Osteocyte (in vitro differentiated cells): ENCODE measurements at regions not wholly inside any gene's neighbourhood (a gene's known extent, or its start where the extent isn't known, plus 50 kb on each side); places are given as distances from the start of the nearest gene placed in this dataset.

Source experiments
- DNase-seq: peaks from one replicate; pipeline ENCODE4 v3.0.0; 2021; ENCODE audit warnings: mixed read lengths; ENCODE audit not compliant: unreplicated experiment; ENCODE audit errors: extremely low spot score
- H3K27ac Mint-ChIP-seq: one replicate; pipeline ENCODE4 v1.8.0; 2021; ENCODE audit warnings: mild to moderate bottlenecking, mixed read lengths; ENCODE audit not compliant: unreplicated experiment
- H3K27me3 Mint-ChIP-seq: one replicate; pipeline ENCODE4 v1.8.0; 2021; ENCODE audit warnings: mixed read lengths; ENCODE audit not compliant: unreplicated experiment
- H3K36me3 Mint-ChIP-seq: one replicate; pipeline ENCODE4 v1.8.0; 2021; ENCODE audit warnings: mixed read lengths; ENCODE audit not compliant: unreplicated experiment
- H3K4me1 Mint-ChIP-seq: one replicate; pipeline ENCODE4 v1.8.0; 2021; ENCODE audit warnings: mixed read lengths; ENCODE audit not compliant: unreplicated experiment
- H3K4me3 Mint-ChIP-seq: one replicate; pipeline ENCODE4 v1.8.0; 2021; ENCODE audit warnings: mild to moderate bottlenecking, moderate library complexity, mixed read lengths; ENCODE audit not compliant: unreplicated experiment
- H3K9me3 Mint-ChIP-seq: one replicate; pipeline ENCODE4 v1.8.0; 2021; ENCODE audit warnings: mixed read lengths; ENCODE audit not compliant: unreplicated experiment
- TF ChIP-seq, protein P1 (sequence below): fragments of 200-600 bp; sonication (generic); IDR thresholded peaks from 2 replicates; pipeline ENCODE4 v1.5.0; 2021; ENCODE audit warnings: antibody characterized with exemption, mild to moderate bottlenecking, moderate library complexity

DNA sequence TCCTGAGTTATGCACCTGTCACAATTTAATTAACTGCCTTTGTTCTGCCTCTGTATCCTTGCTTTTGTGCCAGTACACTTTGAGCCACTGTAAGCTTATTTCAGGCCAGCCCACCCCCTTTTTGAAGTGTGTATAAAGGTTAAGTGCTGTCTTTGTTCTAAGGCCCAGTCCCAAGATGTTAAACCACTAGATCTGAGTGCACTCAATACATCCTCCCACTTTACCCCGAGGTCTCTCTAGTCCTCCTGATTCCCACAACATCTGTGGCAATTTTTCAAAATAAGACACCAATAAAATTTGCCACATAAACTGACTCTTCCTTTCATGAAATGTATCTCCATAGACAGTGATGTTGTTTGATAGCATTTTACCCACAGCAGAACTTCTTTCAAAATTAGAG, 124.1 kb upstream of the SPIN4 start:
- Mint-ChIP-seq H3K27me3 (no peaks in the 10 kb centered on the region), H3K9me3 (peaks cover 52% of the 10 kb centered on the region), H3K36me3 (peaks cover 36% of the 10 kb centered on the region), H3K4me3 (no peak overlapping the region), H3K27ac (no peak overlapping the region), H3K4me1 (no peaks in the 10 kb centered on the region)
- TF ChIP-seq, protein P1, sequence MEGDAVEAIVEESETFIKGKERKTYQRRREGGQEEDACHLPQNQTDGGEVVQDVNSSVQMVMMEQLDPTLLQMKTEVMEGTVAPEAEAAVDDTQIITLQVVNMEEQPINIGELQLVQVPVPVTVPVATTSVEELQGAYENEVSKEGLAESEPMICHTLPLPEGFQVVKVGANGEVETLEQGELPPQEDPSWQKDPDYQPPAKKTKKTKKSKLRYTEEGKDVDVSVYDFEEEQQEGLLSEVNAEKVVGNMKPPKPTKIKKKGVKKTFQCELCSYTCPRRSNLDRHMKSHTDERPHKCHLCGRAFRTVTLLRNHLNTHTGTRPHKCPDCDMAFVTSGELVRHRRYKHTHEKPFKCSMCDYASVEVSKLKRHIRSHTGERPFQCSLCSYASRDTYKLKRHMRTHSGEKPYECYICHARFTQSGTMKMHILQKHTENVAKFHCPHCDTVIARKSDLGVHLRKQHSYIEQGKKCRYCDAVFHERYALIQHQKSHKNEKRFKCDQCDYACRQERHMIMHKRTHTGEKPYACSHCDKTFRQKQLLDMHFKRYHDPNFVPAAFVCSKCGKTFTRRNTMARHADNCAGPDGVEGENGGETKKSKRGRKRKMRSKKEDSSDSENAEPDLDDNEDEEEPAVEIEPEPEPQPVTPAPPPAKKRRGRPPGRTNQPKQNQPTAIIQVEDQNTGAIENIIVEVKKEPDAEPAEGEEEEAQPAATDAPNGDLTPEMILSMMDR = no peak
- DNase-seq = no peak

DNA sequence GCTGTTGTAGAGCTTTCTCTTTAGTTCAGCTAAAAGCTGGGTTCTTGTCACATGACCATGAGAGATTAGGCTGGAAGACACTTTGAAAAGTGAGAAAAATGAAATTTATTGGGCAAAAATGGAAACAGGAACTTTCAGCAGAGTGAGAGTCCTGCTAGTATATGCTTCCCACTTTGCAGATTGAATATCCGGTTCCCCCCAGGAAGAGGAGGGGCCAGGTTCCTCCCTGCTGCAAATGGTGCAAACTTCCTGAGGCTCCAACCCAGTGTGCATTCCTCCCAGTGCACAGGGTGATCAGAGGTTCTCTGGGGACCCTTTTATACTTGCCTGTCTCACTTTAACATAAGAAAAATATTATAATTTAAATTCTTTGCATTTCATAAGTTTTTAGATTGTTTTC, 119.9 kb upstream of the SPIN4 start:
- H3K27me3 Mint-ChIP-seq = no peaks in the 10 kb centered on the region
- no peaks in the 10 kb centered on the region for H3K4me1 Mint-ChIP-seq
- DNase-seq = no peak
- H3K4me3 Mint-ChIP-seq = no peak overlapping the region
- H3K27ac Mint-ChIP-seq = no peak overlapping the region
- TF ChIP-seq, protein P1 = no peak
- peaks cover 44% of the 10 kb centered on the region for H3K9me3 Mint-ChIP-seq
- H3K36me3 Mint-ChIP-seq = peaks cover 22% of the 10 kb centered on the region

DNA sequence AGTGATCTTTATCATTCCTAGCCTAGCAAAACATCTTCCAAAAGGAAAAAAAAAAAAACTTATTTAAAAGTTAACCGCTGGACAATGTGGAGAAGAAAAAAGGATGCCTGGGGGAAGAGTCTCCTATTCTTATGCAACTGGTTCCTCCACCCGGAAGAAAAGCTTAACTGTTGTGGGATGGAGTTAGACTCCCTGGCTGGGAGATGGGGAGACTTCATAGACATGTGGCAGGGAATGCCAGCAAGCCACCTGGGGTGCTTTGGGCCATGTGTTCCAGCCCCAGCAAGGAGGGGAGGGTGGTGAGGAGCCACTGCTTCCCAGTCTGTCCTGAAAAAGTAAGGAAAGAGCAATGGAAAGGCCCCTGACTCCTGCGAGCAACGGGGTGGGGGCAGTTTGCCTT, 119.4 kb upstream of the SPIN4 start:
- H3K9me3 Mint-ChIP-seq = peaks cover 42% of the 10 kb centered on the region
- no peaks in the 10 kb centered on the region for H3K4me1 Mint-ChIP-seq
- H3K36me3 Mint-ChIP-seq = peaks cover 21% of the 10 kb centered on the region
- no peak for DNase-seq
- H3K27me3 Mint-ChIP-seq = no peaks in the 10 kb centered on the region
- H3K4me3 Mint-ChIP-seq = no peak overlapping the region
- no peak overlapping the region for H3K27ac Mint-ChIP-seq
- TF ChIP-seq, protein P1 = no peak

DNA sequence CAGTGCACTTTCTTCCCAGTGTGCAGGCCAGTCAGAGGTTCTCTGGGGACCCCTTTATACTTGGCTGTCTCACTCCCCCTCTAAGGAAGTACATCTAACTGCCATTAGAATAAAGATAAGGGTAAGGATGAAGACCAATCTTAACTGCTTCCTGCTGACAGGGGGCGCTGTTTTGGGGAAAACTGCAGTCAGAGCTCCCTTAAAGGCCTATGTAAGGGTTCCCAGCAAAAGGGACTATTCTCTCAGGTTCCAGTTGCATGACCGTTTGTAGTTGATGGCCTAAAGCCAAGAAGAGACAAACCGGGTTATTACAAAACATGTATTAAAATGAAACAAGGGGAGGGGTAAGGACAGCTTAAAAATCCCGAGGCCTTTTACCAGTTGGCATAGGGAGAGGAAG, 115.6 kb upstream of the SPIN4 start:
- Mint-ChIP-seq H3K27me3 (no peaks in the 10 kb centered on the region), H3K4me3 (no peak overlapping the region), H3K36me3 (peaks cover 19% of the 10 kb centered on the region), H3K27ac (no peak overlapping the region), H3K4me1 (no peaks in the 10 kb centered on the region), H3K9me3 (peaks cover 47% of the 10 kb centered on the region)
- DNase-seq = no peak
- TF ChIP-seq, protein P1 = no peak

DNA sequence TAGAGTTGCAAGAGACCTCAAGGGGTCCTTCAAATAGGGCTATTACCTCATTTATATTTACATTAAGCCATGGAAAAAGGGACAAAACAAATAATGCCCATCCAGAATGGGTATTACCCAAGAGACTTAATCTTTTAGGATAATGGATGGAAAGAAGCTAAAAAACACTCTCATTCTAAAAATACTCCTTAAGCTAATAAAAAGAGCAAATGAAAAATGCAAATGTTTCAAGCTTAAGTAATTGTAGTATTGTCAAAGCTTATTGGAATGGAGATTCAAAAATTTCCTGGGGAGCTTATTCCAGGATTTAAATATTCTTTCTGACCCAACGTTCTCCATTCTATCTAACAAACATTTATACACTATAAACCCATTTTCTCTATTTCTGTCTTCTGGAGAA, 107.8 kb upstream of the SPIN4 start:
- TF ChIP-seq, protein P1 = no peak
- no peaks in the 10 kb centered on the region for H3K4me1 Mint-ChIP-seq
- H3K27ac Mint-ChIP-seq = no peak overlapping the region
- H3K27me3 Mint-ChIP-seq = no peaks in the 10 kb centered on the region
- DNase-seq = no peak
- peaks cover 1% of the 10 kb centered on the region for H3K36me3 Mint-ChIP-seq
- H3K4me3 Mint-ChIP-seq = no peak overlapping the region
- peaks cover 44% of the 10 kb centered on the region for H3K9me3 Mint-ChIP-seq
